Mesenchymal stem cell (in vitro differentiated cells and primary cell): ENCODE measurements at regions not wholly inside any gene's neighbourhood (a gene's known extent, or its start where the extent isn't known, plus 50 kb on each side); places are given as distances from the start of the nearest gene placed in this dataset.

Experiments
- DNase-seq: peaks from one replicate; pipeline ENCODE4 v3.0.0-alpha.2; 2013
- H2AFZ ChIP-seq: one replicate; pipeline ENCODE4 v1.6.1; 2013; ENCODE audit warnings: low read depth, mild to moderate bottlenecking, control low read depth, inconsistent platforms, low read length, moderate library complexity
- H2AK5ac ChIP-seq: 2 replicates; pipeline ENCODE4 v1.6.1; 2013; ENCODE audit warnings: low read length, moderate library complexity, mild to moderate bottlenecking, inconsistent platforms; ENCODE audit not compliant: severe bottlenecking
- H2BK120ac ChIP-seq: one replicate; pipeline ENCODE4 v1.6.1; 2013; ENCODE audit warnings: low read depth, mild to moderate bottlenecking, inconsistent platforms, low read length, moderate library complexity
- H2BK12ac ChIP-seq, 2 experiments: one replicate each; pipeline ENCODE4 v1.6.1; 2013; ENCODE audit warnings: inconsistent platforms in 2 of 2, low read length in 2 of 2, mild to moderate bottlenecking in 2 of 2, moderate library complexity in 2 of 2, control low read depth in 1 of 2
- H2BK15ac ChIP-seq: one replicate; pipeline ENCODE4 v1.6.1; 2013; ENCODE audit warnings: mild to moderate bottlenecking, low read depth, inconsistent platforms; ENCODE audit not compliant: poor library complexity, severe bottlenecking
- H2BK5ac ChIP-seq: 2 replicates; pipeline ENCODE4 v1.6.1; 2013; ENCODE audit warnings: low read depth, mild to moderate bottlenecking, low read length, control low read depth, inconsistent platforms; ENCODE audit not compliant: poor library complexity, severe bottlenecking
- H3K14ac ChIP-seq, 2 experiments: one replicate each; pipeline ENCODE4 v1.6.1; 2013; ENCODE audit warnings: inconsistent platforms in 2 of 2, low read length in 2 of 2, control low read depth in 1 of 2, mild to moderate bottlenecking in 1 of 2, moderate library complexity in 1 of 2
- H3K18ac ChIP-seq, 2 experiments: one replicate each; pipeline ENCODE4 v1.6.1; 2013; ENCODE audit warnings: inconsistent platforms in 2 of 2, low read length in 2 of 2, control low read depth in 1 of 2, low read depth in 1 of 2, mild to moderate bottlenecking in 1 of 2
- H3K23ac ChIP-seq, 2 experiments: one replicate each; pipeline ENCODE4 v1.6.1; 2013; ENCODE audit warnings: inconsistent platforms in 2 of 2, low read length in 2 of 2, mild to moderate bottlenecking in 2 of 2, moderate library complexity in 2 of 2, control low read depth in 1 of 2
- H3K27ac ChIP-seq: 2 replicates; pipeline ENCODE4 v1.5.1; 2013; ENCODE audit warnings: mild to moderate bottlenecking, moderate library complexity, low read length, control low read depth, inconsistent platforms; ENCODE audit not compliant: poor library complexity, severe bottlenecking
- H3K27me3 ChIP-seq, 2 experiments: 2 replicates each; pipeline versions ENCODE4 v1.6.1 to v1.7.0; 2013; ENCODE audit warnings: low read length in 2 of 2, mild to moderate bottlenecking in 2 of 2, moderate library complexity in 2 of 2, control low read depth in 1 of 2, inconsistent platforms in 1 of 2; ENCODE audit not compliant: control insufficient read depth in 1 of 2, insufficient read depth in 1 of 2
- H3K36me3 ChIP-seq, 2 experiments: 2 replicates each; pipeline versions ENCODE4 v1.6.1 to v1.7.0; 2013; ENCODE audit warnings: low read length in 2 of 2, control low read depth in 1 of 2, inconsistent platforms in 1 of 2, low read depth in 1 of 2, mild to moderate bottlenecking in 1 of 2; ENCODE audit not compliant: insufficient read depth in 2 of 2, control insufficient read depth in 1 of 2
- H3K4ac ChIP-seq, 2 experiments: one replicate each; pipeline ENCODE4 v1.6.1; 2013; ENCODE audit warnings: inconsistent platforms in 2 of 2, low read length in 2 of 2, mild to moderate bottlenecking in 2 of 2, moderate library complexity in 2 of 2, control low read depth in 1 of 2, low read depth in 1 of 2
- H3K4me1 ChIP-seq: 2 replicates; pipeline ENCODE4 v1.6.1; 2013; ENCODE audit warnings: low read depth, low read length, control low read depth; ENCODE audit not compliant: control insufficient read depth, insufficient read depth
- H3K4me2 ChIP-seq: 2 replicates; pipeline ENCODE4 v1.6.1; 2013; ENCODE audit warnings: low read length, mild to moderate bottlenecking, inconsistent platforms; ENCODE audit not compliant: poor library complexity, severe bottlenecking
- H3K4me3 ChIP-seq, 2 experiments: 2 replicates each; pipeline versions ENCODE4 v1.5.1 to v1.7.0; 2013; ENCODE audit warnings: low read length in 2 of 2, mild to moderate bottlenecking in 2 of 2, control low read depth in 1 of 2, low read depth in 1 of 2; ENCODE audit not compliant: insufficient read depth in 1 of 2
- H3K79me1 ChIP-seq: replicated peaks from 2 replicates; pipeline ENCODE4 v1.6.1; 2013; ENCODE audit warnings: mild to moderate bottlenecking, control low read depth, low read length, inconsistent platforms; ENCODE audit not compliant: poor library complexity, severe bottlenecking
- H3K9ac ChIP-seq: 2 replicates; pipeline ENCODE4 v1.7.0; 2013; ENCODE audit warnings: mild to moderate bottlenecking, low read length, moderate library complexity
- H3K9me3 ChIP-seq: 2 replicates; pipeline ENCODE4 v1.7.0; 2013; ENCODE audit warnings: mild to moderate bottlenecking, low read length; ENCODE audit not compliant: control insufficient read depth
- H4K8ac ChIP-seq: one replicate; pipeline ENCODE4 v1.6.1; 2013; ENCODE audit warnings: inconsistent platforms, mild to moderate bottlenecking, low read length, moderate library complexity
- H4K91ac ChIP-seq: one replicate; pipeline ENCODE4 v1.6.1; 2013; ENCODE audit warnings: mild to moderate bottlenecking, low read length, inconsistent platforms
- WGBS: methylation state at CpG from one replicate; pipeline ENCODE4 v1.1.7; 2013; ENCODE audit warnings: mixed read lengths; 5-methylcytosine and 5-hydroxymethylcytosine counted together

DNA sequence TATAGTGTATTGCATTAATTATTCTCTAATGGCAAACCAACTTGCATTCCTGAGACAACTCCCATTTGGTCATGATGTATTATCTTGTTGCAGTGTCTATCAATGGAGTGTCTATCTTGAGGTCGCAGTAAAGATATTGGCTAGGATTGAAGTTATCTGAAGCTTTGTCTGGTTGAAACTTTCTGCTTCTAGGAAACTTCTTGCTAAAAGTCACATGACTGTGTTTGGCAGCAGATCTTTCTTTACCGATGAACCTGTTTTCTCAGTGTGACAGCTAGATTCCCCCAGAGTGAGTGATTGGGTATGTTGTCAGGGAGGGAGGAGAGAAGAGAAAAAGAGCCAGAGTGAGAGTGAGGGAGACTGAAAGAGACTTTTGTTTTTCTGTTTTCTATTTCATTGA lies 119.6 kb downstream of the QPCT start:
- Histone ChIP-seq H2BK12ac (no peak overlapping the region), H4K91ac (no peak overlapping the region), H3K4me1 (no peaks in the 10 kb centered on the region), H3K9me3 (no peaks in the 10 kb centered on the region), H3K14ac (no peak overlapping the region), H2BK5ac (no peak overlapping the region), H3K4me3 (no peak overlapping the region), H3K79me1 (no peaks in the 10 kb centered on the region), H3K27ac (no peak overlapping the region), H3K9ac (no peak overlapping the region), H4K8ac (no peak overlapping the region), H3K36me3 (no peaks in the 10 kb centered on the region), H3K4ac (no peak overlapping the region), H2BK15ac (no peak overlapping the region), H2BK120ac (no peak overlapping the region), H3K27me3 (no peaks in the 10 kb centered on the region), H3K23ac (no peak overlapping the region), H2AFZ (no peak overlapping the region), H3K4me2 (no peak overlapping the region), H2AK5ac (no peak overlapping the region), H3K18ac (no peak overlapping the region)
- no peak for DNase-seq
- 65% methylated on average over 2 of the region's 2 CpGs for WGBS

DNA sequence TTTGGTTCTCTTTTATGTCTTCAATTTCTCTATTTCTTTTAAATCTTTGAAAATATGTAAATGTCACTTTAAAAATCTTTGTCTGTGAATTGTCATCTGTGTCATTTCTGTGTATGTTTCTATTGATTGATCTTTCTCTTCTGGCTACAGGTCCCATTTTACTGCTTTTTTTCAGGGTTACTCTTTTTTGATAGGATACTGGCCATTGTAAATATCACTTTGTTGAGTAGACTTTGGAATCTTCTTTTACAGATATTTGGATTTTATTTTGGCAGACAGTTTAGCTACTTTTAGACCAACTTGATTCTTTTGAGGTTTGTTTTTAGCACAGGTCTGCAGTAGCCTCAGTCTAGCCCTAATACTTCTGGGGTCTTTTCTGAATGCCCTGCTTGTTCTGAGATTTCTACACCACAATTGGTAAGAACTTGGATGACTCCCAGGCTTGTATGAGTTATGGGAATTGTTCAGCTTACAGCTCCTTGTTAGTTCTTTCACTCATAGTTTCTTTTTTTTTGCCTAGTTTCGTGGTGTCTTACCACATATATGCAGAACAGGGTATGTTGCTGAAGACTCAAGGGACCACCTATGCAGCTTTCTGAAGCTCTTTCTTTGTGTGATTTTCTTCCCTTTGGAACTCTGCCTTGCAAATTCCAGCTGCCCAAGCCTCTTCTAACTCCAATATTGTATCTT lies 122.2 kb downstream of the QPCT start:
- no peaks in the 10 kb centered on the region for H3K4me1 ChIP-seq
- H3K9ac ChIP-seq: no peak overlapping the region
- H3K4ac ChIP-seq: no peak overlapping the region
- no peak overlapping the region for H3K27ac ChIP-seq
- no peak overlapping the region for H4K8ac ChIP-seq
- H3K27me3 ChIP-seq: no peaks in the 10 kb centered on the region
- no peak overlapping the region for H3K4me3 ChIP-seq
- no peak overlapping the region for H3K14ac ChIP-seq
- no peak overlapping the region for H4K91ac ChIP-seq
- H2BK15ac ChIP-seq: no peak overlapping the region
- H2BK5ac ChIP-seq: no peak overlapping the region
- H2BK12ac ChIP-seq: no peak overlapping the region
- no peak overlapping the region for H3K18ac ChIP-seq
- H2AFZ ChIP-seq: no peak overlapping the region
- WGBS: 100% methylated on average over 1 of the region's 1 CpG
- H3K4me2 ChIP-seq: no peak overlapping the region
- H2BK120ac ChIP-seq: no peak overlapping the region
- no peaks in the 10 kb centered on the region for H3K36me3 ChIP-seq
- no peaks in the 10 kb centered on the region for H3K79me1 ChIP-seq
- H3K9me3 ChIP-seq: no peaks in the 10 kb centered on the region
- no peak overlapping the region for H2AK5ac ChIP-seq
- H3K23ac ChIP-seq: no peak overlapping the region
- no peak for DNase-seq

DNA sequence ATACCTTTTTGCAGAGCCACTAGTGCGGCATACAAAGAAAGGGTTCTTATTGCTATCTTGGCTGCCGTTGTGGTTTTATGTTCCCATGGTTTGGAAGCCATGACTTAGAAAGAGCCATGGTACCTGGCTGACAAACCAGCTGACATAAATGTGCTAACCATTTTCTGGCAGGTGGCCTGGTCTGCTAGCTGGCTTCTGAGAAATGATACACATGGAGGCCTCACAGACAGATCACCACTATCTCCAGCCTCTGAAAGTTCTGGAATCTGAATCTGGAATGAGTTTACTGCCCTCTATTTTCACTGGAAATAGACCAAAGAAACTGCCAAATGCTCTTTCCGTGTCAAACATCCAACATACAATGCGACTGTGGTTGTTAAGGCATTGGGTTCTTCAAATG lies 123.7 kb downstream of the QPCT start:
- 100% methylated on average over 2 of the region's 4 CpGs for WGBS

GRCh38 chr2:37469126-37469525 lies 124.7 kb downstream of the QPCT start:
- WGBS: no CpG with 5 or more reads among the region's 1 CpG
- Histone ChIP-seq H3K27ac (no peak overlapping the region), H3K23ac (no peak overlapping the region), H3K36me3 (no peaks in the 10 kb centered on the region), H2BK120ac (no peak overlapping the region), H2AFZ (no peak overlapping the region), H2BK15ac (no peak overlapping the region), H4K91ac (no peak overlapping the region), H3K4me2 (no peak overlapping the region), H3K9me3 (no peaks in the 10 kb centered on the region), H3K27me3 (no peaks in the 10 kb centered on the region), H2AK5ac (no peak overlapping the region), H3K4me1 (peaks cover 3% of the 10 kb centered on the region), H2BK12ac (no peak overlapping the region), H3K9ac (no peak overlapping the region), H3K18ac (no peak overlapping the region), H3K4ac (no peak overlapping the region), H2BK5ac (no peak overlapping the region), H3K14ac (no peak overlapping the region), H4K8ac (no peak overlapping the region), H3K79me1 (no peaks in the 10 kb centered on the region), H3K4me3 (no peak overlapping the region)
- no peak for DNase-seq

More for the DNA sequence above, 123.7 kb downstream of the QPCT start:
- no peak overlapping the region for H3K4me2 ChIP-seq
- no peak overlapping the region for H3K27ac ChIP-seq
- H2BK12ac ChIP-seq: peak overlapping the region in 1 of 2 experiments; percentile 11
- no peak overlapping the region for H2AFZ ChIP-seq
- no peaks in the 10 kb centered on the region for H3K36me3 ChIP-seq
- H4K8ac ChIP-seq: no peak overlapping the region
- no peaks in the 10 kb centered on the region for H3K27me3 ChIP-seq
- no peak for DNase-seq
- no peak overlapping the region for H3K14ac ChIP-seq
- H3K18ac ChIP-seq: no peak overlapping the region
- no peaks in the 10 kb centered on the region for H3K9me3 ChIP-seq
- H3K4me1 ChIP-seq: peaks cover 3% of the 10 kb centered on the region
- H3K4me3 ChIP-seq: no peak overlapping the region
- peak overlapping the region; percentile 52 for H2BK15ac ChIP-seq
- no peak overlapping the region for H3K23ac ChIP-seq
- peak overlapping the region in 1 of 2 experiments; percentile 30 for H3K4ac ChIP-seq
- no peak overlapping the region for H2BK5ac ChIP-seq
- H4K91ac ChIP-seq: no peak overlapping the region
- no peak overlapping the region for H2BK120ac ChIP-seq
- no peaks in the 10 kb centered on the region for H3K79me1 ChIP-seq
- H3K9ac ChIP-seq: no peak overlapping the region
- no peak overlapping the region for H2AK5ac ChIP-seq
